ENCODE measurements at regions not wholly inside any gene's neighbourhood (a gene's known extent, or its start where the extent isn't known, plus 50 kb on each side); places are given as distances from the start of the nearest gene placed in this dataset.

GRCh38 chr12:53803194-53803593 lies 51.4 kb upstream of the CISTR start:
- 49% methylated on average over 3 of the region's 3 CpGs for WGBS
- DNase-seq (ENCODE audit: extremely low spot score) = no peak
- Histone ChIP-seq H3K27ac (ENCODE audit: low read depth) (no peak overlapping the region), H3K36me3 (ENCODE audit: insufficient read depth) (no peaks in the 10 kb centered on the region), H3K4me3 (ENCODE audit: low read depth, low read length) (no peak overlapping the region), H3K4me1 (ENCODE audit: insufficient read depth) (no peaks in the 10 kb centered on the region)

- no peaks in the 10 kb centered on the region for H3K4me1 ChIP-seq (ENCODE audit: insufficient read depth)
- H3K4me3 ChIP-seq (ENCODE audit: low read depth, low read length) = no peak overlapping the region
- H3K27ac ChIP-seq (ENCODE audit: low read depth) = no peak overlapping the region
- DNase-seq (ENCODE audit: extremely low spot score) = no peak
- no peaks in the 10 kb centered on the region for H3K36me3 ChIP-seq (ENCODE audit: insufficient read depth)
- 77% methylated on average over 4 of the region's 4 CpGs for WGBS
Measured at GRCh38 chr12:53803703-53804102, 51.9 kb upstream of the CISTR start.

DNA sequence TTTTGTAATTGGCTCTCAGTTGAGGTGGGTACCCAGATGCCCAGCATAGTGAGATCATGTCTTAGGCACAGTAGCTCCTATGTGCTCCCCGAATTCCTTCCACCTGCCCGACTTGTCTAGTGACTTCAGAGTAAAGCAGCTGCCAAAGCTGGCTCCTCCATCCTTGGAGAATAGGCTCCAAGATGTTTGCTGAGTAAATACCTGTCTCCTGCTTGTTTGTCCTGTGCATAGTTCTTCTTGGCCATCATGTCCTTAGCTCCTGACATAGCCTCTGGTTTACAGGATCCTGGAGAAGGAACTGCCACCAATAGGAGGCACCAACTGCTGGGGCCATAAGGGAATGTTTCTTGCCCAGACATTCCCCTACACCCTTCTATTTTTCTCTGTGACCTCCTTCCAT lies 52.6 kb upstream of the CISTR start:
- WGBS = 81% methylated on average over 2 of the region's 2 CpGs
- Histone ChIP-seq H3K4me1 (ENCODE audit: insufficient read depth) (no peaks in the 10 kb centered on the region), H3K36me3 (ENCODE audit: insufficient read depth) (no peaks in the 10 kb centered on the region), H3K27ac (ENCODE audit: low read depth) (no peak overlapping the region), H3K4me3 (ENCODE audit: low read depth, low read length) (no peak overlapping the region)
- no peak for DNase-seq (ENCODE audit: extremely low spot score)

DNA sequence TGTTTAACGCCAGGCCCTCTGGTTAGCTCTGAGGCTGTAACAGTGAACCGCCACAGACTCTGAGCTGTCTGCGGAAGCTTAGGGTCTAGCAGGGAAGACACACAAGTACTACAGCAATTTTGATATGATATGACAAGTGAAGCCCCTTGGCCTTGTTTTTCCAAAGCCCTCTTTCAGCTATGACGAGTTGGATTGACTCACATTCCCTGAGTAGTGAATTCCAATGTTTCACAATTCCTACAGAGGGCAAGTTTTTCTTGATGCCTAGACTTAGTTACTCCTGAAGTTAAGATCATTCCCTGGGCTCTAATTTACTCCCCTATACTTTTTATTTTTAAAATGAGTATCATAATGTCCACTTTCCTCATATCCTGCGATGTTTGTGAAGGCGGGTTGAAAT lies 53.3 kb upstream of the CISTR start:
- Histone ChIP-seq H3K27ac (ENCODE audit: low read depth) (no peak overlapping the region), H3K4me1 (ENCODE audit: insufficient read depth) (no peaks in the 10 kb centered on the region), H3K4me3 (ENCODE audit: low read depth, low read length) (no peak overlapping the region), H3K36me3 (ENCODE audit: insufficient read depth) (no peaks in the 10 kb centered on the region)
- DNase-seq (ENCODE audit: extremely low spot score) = no peak
- WGBS = 88% methylated on average over 6 of the region's 6 CpGs

GRCh38 chr12:53805791-53806190 lies 54.0 kb upstream of the CISTR start:
- Histone ChIP-seq H3K4me3 (ENCODE audit: low read depth, low read length) (no peak overlapping the region), H3K27ac (ENCODE audit: low read depth) (no peak overlapping the region), H3K36me3 (ENCODE audit: insufficient read depth) (no peaks in the 10 kb centered on the region), H3K4me1 (ENCODE audit: insufficient read depth) (no peaks in the 10 kb centered on the region)
- 85% methylated on average over 4 of the region's 4 CpGs for WGBS
- DNase-seq (ENCODE audit: extremely low spot score) = no peak

GRCh38 chr12:53806721-53807120 lies 54.9 kb upstream of the CISTR start:
- 52% methylated on average over 7 of the region's 7 CpGs for WGBS
- no peak for DNase-seq (ENCODE audit: extremely low spot score)
- Histone ChIP-seq H3K4me3 (ENCODE audit: low read depth, low read length) (no peak overlapping the region), H3K27ac (ENCODE audit: low read depth) (no peak overlapping the region), H3K36me3 (ENCODE audit: insufficient read depth) (no peaks in the 10 kb centered on the region), H3K4me1 (ENCODE audit: insufficient read depth) (no peaks in the 10 kb centered on the region)

DNA sequence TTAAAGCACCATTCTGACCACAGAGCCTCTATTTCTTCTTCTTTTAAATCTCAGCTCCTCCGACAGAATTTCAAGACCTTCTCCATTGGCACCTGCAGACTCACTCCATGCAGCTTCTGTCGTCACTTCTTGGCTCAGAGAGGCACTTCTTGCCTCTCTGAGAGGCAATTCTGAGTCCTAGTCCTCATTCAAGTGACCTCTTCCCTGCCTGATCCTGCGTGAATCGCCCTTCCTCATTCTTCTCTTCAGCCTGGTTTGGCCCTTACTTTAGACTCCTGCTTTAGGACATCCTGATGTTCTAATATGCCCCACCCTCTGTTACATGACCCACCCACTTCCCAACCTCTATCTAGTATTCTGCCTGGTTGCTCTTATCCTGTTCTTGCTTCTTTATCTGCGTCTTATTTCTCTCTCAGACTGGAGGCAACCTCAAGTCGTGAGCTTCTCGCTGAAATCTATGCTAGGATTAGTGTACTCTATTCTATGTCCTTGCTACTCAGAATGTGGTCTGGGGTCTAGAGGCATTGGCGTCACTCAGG lies 55.6 kb upstream of the CISTR start:
- no peaks in the 10 kb centered on the region for H3K36me3 ChIP-seq (ENCODE audit: insufficient read depth)
- H3K27ac ChIP-seq (ENCODE audit: low read depth) = no peak overlapping the region
- H3K4me3 ChIP-seq (ENCODE audit: low read depth, low read length) = no peak overlapping the region
- no peak for DNase-seq (ENCODE audit: extremely low spot score)
- WGBS = 81% methylated on average over 8 of the region's 8 CpGs
- H3K4me1 ChIP-seq (ENCODE audit: insufficient read depth) = no peaks in the 10 kb centered on the region

GRCh38 chr12:53808023-53808705 lies 56.4 kb upstream of the CISTR start:
- H3K27ac ChIP-seq (ENCODE audit: low read depth) = no peak overlapping the region
- 44% methylated on average over 5 of the region's 5 CpGs for WGBS
- H3K4me3 ChIP-seq (ENCODE audit: low read depth, low read length) = no peak overlapping the region
- no peaks in the 10 kb centered on the region for H3K4me1 ChIP-seq (ENCODE audit: insufficient read depth)
- no peaks in the 10 kb centered on the region for H3K36me3 ChIP-seq (ENCODE audit: insufficient read depth)
- no peak for DNase-seq (ENCODE audit: extremely low spot score)

DNA sequence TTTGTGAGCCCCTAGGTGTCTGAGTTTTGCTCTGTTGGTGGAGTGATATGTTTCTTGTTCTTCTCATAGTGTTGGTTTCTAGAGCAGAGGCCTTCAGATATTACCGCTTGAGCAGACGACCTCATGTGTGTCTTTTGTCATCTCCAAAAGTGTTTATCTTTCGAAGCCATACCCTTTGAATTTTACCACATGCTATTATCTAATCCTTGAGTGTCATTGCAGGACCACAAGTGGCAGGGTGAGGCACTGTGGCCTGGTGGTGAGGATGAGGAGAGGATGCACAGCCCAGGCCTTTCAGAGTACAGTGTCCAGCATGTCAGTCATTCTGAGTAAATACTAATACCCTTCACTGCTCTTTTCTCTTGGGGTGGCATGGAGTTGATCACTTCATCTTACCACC lies 57.2 kb upstream of the CISTR start:
- H3K4me1 ChIP-seq (ENCODE audit: insufficient read depth) = no peaks in the 10 kb centered on the region
- 63% methylated on average over 3 of the region's 3 CpGs for WGBS
- H3K36me3 ChIP-seq (ENCODE audit: insufficient read depth) = no peaks in the 10 kb centered on the region
- no peak for DNase-seq (ENCODE audit: extremely low spot score)
- no peak overlapping the region for H3K4me3 ChIP-seq (ENCODE audit: low read depth, low read length)
- no peak overlapping the region for H3K27ac ChIP-seq (ENCODE audit: low read depth)

GRCh38 chr12:53810950-53811349 lies 59.2 kb upstream of the CISTR start:
- Histone ChIP-seq H3K27ac (ENCODE audit: low read depth) (no peak overlapping the region), H3K36me3 (ENCODE audit: insufficient read depth) (no peaks in the 10 kb centered on the region), H3K4me3 (ENCODE audit: low read depth, low read length) (no peak overlapping the region), H3K4me1 (ENCODE audit: insufficient read depth) (no peaks in the 10 kb centered on the region)
- WGBS = 76% methylated on average over 1 of the region's 1 CpG
- DNase-seq (ENCODE audit: extremely low spot score) = no peak

DNA sequence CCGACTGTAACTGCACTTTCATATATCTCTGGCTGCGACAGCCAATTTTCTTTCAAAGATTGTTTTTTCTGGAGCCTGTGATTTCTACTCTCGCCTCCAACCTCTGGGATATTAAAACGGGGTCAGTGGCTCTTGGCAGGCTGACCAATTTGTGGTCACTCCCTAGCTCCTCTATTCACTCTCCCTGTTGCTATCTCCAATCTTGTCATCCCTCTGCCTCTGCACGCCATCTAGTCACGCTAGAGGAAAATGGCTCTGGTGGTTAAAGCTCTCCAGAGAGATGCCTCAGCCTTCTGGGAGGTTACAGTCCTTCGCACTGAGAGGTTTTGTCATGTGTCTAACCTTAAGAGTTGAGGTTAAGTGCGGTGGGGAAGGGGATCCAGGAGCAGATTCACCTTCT lies 59.8 kb upstream of the CISTR start:
- Histone ChIP-seq H3K4me1 (ENCODE audit: insufficient read depth) (no peaks in the 10 kb centered on the region), H3K27ac (ENCODE audit: low read depth) (no peak overlapping the region), H3K4me3 (ENCODE audit: low read depth, low read length) (no peak overlapping the region), H3K36me3 (ENCODE audit: insufficient read depth) (no peaks in the 10 kb centered on the region)
- DNase-seq (ENCODE audit: extremely low spot score) = peak; percentile 14
- 53% methylated on average over 8 of the region's 8 CpGs for WGBS

DNA sequence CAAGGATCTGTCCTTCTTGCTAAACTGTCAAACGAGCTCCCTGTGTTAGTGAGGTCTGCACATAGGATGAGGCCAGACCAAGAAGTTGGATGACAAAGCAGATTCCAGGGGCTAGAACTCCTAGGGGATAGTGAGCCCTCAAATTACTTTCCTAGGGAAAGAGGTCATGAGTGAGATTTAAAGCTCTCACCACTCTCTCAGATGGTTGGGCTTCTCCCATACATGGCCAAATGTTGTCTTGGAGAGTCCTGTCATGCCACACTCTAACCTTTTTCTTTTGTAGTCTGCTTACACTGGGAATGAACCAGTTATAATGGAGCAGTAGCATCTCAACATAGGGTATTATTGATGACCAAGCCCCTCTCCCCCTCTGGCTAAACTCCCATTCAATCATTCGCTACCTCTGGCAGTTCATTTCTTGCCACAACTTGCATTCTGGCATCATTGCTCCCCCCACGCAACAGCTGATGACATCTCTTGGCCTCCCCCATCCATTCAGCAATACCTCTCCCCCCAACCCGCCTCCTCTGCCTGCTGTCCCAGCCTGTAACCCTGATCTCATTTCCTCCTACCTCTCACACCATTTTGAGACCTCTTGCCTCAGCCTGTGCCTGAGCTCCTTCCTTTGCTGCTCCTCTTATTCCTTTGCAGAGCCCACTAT lies 64.7 kb upstream of the CISTR start:
- Histone ChIP-seq H3K4me1 (ENCODE audit: insufficient read depth) (no peaks in the 10 kb centered on the region), H3K4me3 (ENCODE audit: low read depth, low read length) (no peak overlapping the region), H3K27ac (ENCODE audit: low read depth) (no peak overlapping the region), H3K36me3 (ENCODE audit: insufficient read depth) (no peaks in the 10 kb centered on the region)
- WGBS = 85% methylated on average over 4 of the region's 4 CpGs
- no peak for DNase-seq (ENCODE audit: extremely low spot score)

DNA sequence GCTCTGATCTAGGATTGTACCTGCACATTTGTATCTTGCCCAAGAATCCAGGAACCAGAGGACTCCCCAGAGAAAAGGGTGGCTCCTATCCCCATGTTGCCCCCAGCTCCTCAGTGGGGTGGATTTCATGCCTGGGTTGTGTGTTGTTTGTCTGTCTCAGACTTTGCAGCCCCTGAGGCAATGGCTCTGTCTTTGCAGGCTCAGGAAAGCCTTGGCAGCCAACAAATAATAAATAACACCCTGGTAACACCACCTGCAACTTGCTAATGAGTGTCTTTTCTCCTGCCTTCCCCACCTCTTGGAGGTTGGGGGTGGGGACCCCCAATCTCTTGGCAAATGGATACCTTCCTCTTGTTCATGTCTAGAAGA lies 65.2 kb upstream of the CISTR start:
- Histone ChIP-seq H3K4me3 (ENCODE audit: low read depth, low read length) (no peak overlapping the region), H3K36me3 (ENCODE audit: insufficient read depth) (no peaks in the 10 kb centered on the region), H3K4me1 (ENCODE audit: insufficient read depth) (no peaks in the 10 kb centered on the region), H3K27ac (ENCODE audit: low read depth) (no peak overlapping the region)
- DNase-seq (ENCODE audit: extremely low spot score) = no peak

DNA sequence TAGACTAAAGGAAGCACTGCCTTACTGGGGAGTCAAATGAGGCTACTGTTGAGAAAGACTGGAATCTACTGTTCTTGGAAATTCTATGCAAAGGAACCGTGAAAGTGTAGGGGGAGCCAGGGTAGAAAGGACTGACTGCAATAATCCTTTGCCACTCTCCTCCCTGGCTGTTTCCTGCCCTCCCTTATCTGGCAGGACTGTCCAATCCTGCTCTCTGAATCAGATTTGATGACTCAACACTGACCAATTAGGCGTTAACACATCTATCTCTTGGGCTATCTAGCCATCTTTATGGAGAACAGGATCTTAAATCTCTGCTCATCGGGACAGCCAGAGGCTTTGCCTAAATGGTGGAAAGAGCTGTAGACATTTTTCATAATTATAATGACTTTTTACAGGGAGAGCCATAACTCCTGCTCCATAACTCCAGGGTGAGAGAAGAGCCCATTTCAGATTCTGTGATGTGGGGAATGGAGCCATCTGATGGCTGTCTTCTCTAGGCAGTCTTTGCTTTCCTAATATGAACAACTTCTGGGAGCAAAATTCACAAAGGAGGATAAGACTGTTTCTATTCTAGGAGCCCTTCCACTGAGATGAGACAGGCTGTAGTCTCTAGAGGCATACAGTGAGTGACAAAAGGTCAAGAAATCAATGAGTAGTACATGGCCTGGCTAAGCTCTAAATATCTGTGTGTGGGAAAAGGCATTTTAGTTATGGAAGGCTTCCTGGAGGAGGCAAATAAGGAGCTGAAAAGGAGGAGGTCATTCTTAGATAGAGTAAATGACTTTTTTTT lies 68.9 kb upstream of the CISTR start:
- Histone ChIP-seq H3K4me3 (ENCODE audit: low read depth, low read length) (no peak overlapping the region), H3K36me3 (ENCODE audit: insufficient read depth) (no peaks in the 10 kb centered on the region), H3K4me1 (ENCODE audit: insufficient read depth) (no peaks in the 10 kb centered on the region), H3K27ac (ENCODE audit: low read depth) (no peak overlapping the region)
- DNase-seq (ENCODE audit: extremely low spot score) = peak; percentile 10
- 41% methylated on average over 3 of the region's 3 CpGs for WGBS
